HEK293T (cell line): ENCODE measurements at regions not wholly inside any gene's neighbourhood (a gene's known extent, or its start where the extent isn't known, plus 50 kb on each side); places are given as distances from the start of the nearest gene placed in this dataset.

Experiments
- ARNT ChIP-seq: fragments of 450-650 bp; IDR thresholded peaks from 2 replicates; pipeline ENCODE4 v1.6.1; 2017; ENCODE audit warnings: mild to moderate bottlenecking
- BHLHE40 ChIP-seq: fragments of 450-650 bp; IDR thresholded peaks from 2 replicates; pipeline ENCODE4 v1.6.1; 2016; ENCODE audit warnings: mild to moderate bottlenecking, moderate library complexity, borderline replicate concordance
- FOXA1 ChIP-seq: fragments of 450-650 bp; IDR thresholded peaks from 2 replicates; pipeline ENCODE4 v1.6.1; 2016; ENCODE audit warnings: mild to moderate bottlenecking
- FOXK2 ChIP-seq: fragments of 450-650 bp; IDR thresholded peaks from 2 replicates; pipeline ENCODE4 v1.6.1; 2016; ENCODE audit warnings: mild to moderate bottlenecking
- HDGF ChIP-seq: fragments of 450-650 bp; IDR thresholded peaks from 2 replicates; pipeline ENCODE4 v1.6.1; 2017; ENCODE audit warnings: antibody characterized with exemption, borderline replicate concordance
- NFRKB ChIP-seq: fragments of 450-650 bp; IDR thresholded peaks from 2 replicates; pipeline ENCODE4 v1.6.1; 2016; ENCODE audit warnings: mild to moderate bottlenecking, moderate library complexity

DNA sequence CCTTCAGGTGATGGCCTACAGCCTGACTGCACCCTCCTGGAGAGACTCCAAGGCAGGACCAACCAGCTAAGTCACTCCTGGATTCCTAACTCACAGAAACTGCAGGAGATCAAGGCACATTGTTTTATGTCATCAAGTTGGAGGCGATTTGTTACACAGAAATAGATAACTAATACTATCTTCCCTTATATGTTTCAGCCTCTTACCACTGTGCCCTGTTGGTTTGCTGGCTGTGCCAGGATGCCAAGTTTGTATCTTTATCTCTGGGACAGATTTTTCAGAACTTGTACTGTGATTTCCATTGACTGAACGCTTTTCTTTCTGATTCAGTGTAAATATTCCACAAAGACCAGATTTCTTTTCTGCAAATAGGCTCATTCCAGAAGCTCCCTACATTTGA is 76.2 kb upstream of the OPCML start:
- no peak for TF ChIP-seq BHLHE40
- TF ChIP-seq FOXK2 = no peak
- TF ChIP-seq NFRKB = no peak
- TF ChIP-seq ARNT = no peak
- TF ChIP-seq FOXA1 = no peak
- TF ChIP-seq HDGF = no peak
